ENCODE measurements at regions not wholly inside any gene's neighbourhood (a gene's known extent, or its start where the extent isn't known, plus 50 kb on each side); places are given as distances from the start of the nearest gene placed in this dataset.
"Not testable (repeated sequence)": the region's sequence is repeated elsewhere in the genome, so short reads cannot be mapped to it uniquely, and the experiment has no call there.

- Mint-ChIP-seq H3K4me1 (no peaks in the 10 kb centered on the region), H3K27me3 (peaks cover 7% of the 10 kb centered on the region), H3K9me3 (no peaks in the 10 kb centered on the region), H3K4me3 (no peak overlapping the region), H3K27ac (no peak overlapping the region), H3K36me3 (ENCODE audit: low read depth) (no peaks in the 10 kb centered on the region)
- ATAC-seq (replicated peaks): no peak
These were observed 107.7 kb upstream of the ZNF648 start for GRCh38 chr1:182169203-182169602.

DNA sequence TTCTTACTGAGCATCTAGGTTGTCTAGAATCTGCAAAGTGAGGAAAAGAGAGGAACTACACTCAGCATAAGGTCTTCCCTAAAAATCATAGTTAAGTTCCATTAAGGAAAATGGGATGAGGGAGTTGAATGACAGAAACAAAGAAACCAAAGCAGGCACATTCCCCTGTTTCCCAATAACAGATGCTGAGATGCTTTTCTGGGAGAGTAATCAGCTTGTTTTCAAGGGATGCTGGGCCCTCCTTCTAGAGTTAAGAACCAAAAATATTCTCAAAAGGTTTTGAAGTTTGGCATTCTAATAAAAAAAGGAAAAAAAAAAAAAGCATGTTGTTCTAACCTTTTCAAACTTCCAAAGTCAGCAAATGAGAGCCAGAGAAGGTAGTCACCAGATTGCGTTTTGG lies 105.2 kb upstream of the ZNF648 start:
- peaks cover 7% of the 10 kb centered on the region for H3K27me3 Mint-ChIP-seq
- no peaks in the 10 kb centered on the region for H3K4me1 Mint-ChIP-seq
- no peaks in the 10 kb centered on the region for H3K36me3 Mint-ChIP-seq (ENCODE audit: low read depth)
- H3K9me3 Mint-ChIP-seq: no peaks in the 10 kb centered on the region
- ATAC-seq (replicated peaks): no peak
- H3K27ac Mint-ChIP-seq: no peak overlapping the region
- H3K4me3 Mint-ChIP-seq: no peak overlapping the region

DNA sequence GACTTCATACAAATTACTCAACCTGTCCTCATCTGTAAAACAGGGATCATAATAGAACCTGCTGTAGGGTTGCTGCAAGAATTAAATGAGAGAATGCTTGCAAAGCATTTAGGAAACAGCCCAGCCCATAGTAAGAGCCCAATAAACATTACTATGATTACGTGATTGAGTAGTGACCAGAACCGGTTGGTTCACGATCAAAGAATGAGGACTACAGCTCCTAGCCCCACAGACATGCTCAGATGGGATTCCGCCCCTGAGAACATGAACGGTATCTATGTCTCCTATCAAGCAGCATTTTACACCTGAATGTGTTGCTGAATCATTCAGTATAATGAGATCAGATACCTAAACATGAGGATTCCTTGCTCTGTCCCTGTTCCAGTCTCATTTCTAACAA lies 104.8 kb upstream of the ZNF648 start:
- H3K4me3 Mint-ChIP-seq: no peak overlapping the region
- no peaks in the 10 kb centered on the region for H3K36me3 Mint-ChIP-seq (ENCODE audit: low read depth)
- no peak overlapping the region for H3K27ac Mint-ChIP-seq
- peaks cover 7% of the 10 kb centered on the region for H3K27me3 Mint-ChIP-seq
- no peaks in the 10 kb centered on the region for H3K9me3 Mint-ChIP-seq
- H3K4me1 Mint-ChIP-seq: no peaks in the 10 kb centered on the region
- no peak for ATAC-seq (replicated peaks)

DNA sequence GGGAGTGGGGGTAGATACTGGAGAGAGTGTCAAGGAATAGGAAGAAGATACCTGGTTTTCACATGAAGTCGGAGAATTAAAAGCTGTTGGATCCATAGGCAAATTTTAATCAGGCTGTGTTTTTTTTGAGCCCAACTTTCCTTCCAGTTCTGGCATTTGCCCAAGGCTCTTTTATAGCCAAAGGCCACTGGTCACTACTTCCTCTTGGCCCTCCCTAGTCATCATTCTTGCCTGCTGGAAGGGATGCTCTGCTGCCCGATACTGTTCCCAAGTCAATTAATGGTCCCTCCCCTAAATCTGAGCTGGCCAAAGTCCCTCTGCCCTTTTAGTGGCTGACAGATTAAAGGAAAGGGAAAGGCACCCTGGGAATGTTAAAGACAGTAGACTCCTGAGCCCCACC lies 102.8 kb upstream of the ZNF648 start:
- no peak for ATAC-seq (replicated peaks)
- no peaks in the 10 kb centered on the region for H3K36me3 Mint-ChIP-seq (ENCODE audit: low read depth)
- no peaks in the 10 kb centered on the region for H3K4me1 Mint-ChIP-seq
- H3K4me3 Mint-ChIP-seq: no peak overlapping the region
- peaks cover 4% of the 10 kb centered on the region for H3K27me3 Mint-ChIP-seq
- H3K27ac Mint-ChIP-seq: no peak overlapping the region
- H3K9me3 Mint-ChIP-seq: no peaks in the 10 kb centered on the region

DNA sequence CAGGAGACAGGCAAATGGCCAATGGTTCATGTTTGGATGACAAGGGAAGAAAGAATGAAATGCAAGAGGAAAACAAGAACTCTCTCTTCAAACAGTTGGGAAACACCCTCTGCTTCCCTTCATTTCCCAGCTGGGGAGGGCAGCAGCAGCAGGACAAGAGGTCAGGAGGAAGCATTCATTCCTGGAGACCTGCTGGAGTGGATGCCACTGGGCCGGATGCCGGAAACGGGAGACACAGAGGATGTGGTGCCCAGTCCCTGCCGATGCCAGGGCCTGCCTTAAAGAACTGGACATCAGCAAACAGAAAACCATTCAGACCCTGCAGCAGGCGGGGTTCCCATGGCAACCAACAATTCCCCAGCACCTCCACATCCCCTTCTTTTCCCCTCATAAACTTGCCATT lies 102.3 kb upstream of the ZNF648 start:
- peaks cover 4% of the 10 kb centered on the region for H3K27me3 Mint-ChIP-seq
- no peaks in the 10 kb centered on the region for H3K36me3 Mint-ChIP-seq (ENCODE audit: low read depth)
- H3K9me3 Mint-ChIP-seq: no peaks in the 10 kb centered on the region
- H3K27ac Mint-ChIP-seq: no peak overlapping the region
- no peaks in the 10 kb centered on the region for H3K4me1 Mint-ChIP-seq
- no peak for ATAC-seq (replicated peaks)
- H3K4me3 Mint-ChIP-seq: no peak overlapping the region

DNA sequence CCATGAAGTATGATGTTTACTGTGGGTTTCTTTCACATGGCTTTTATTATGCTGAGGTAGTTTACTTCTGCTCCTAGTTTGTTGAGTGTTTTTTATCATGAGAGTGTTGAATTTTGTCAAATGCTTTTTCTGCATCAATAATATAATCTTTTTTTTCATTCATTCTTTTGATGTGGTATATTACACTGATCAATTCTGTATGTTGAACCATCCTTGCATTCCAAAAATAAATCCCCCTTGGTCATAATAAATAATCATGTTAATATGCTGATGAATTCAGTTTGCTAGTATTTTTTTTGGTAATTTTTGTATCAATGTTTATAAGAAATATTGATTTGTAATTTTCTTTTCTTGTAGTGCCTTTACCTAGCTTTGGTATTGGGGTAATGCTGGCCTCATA lies 97.9 kb upstream of the ZNF648 start:
- no peak overlapping the region for H3K27ac Mint-ChIP-seq
- no peak overlapping the region for H3K4me3 Mint-ChIP-seq
- H3K4me1 Mint-ChIP-seq: no peaks in the 10 kb centered on the region
- no peaks in the 10 kb centered on the region for H3K36me3 Mint-ChIP-seq (ENCODE audit: low read depth)
- no peaks in the 10 kb centered on the region for H3K27me3 Mint-ChIP-seq
- no peak for ATAC-seq (replicated peaks)
- no peaks in the 10 kb centered on the region for H3K9me3 Mint-ChIP-seq

DNA sequence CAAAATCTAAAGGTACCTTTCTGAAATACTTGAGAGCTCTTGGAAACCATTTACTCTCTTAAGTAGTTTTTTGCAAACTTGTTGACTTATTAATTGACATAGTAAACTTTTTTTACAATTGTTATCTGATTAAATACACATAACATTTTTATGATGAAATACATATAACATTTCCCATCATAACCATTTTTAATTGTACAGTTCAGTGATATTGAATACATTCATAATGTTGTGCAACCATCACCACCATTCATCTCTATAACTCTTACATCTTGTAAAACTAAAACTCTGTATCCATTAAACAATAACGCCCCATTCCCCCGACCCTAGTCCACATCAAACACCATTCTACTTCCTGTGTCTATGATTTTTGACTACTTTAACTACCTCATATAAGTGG lies 95.7 kb upstream of the ZNF648 start:
- Mint-ChIP-seq H3K9me3 (no peaks in the 10 kb centered on the region), H3K27me3 (no peaks in the 10 kb centered on the region), H3K4me1 (no peaks in the 10 kb centered on the region), H3K36me3 (ENCODE audit: low read depth) (no peaks in the 10 kb centered on the region), H3K4me3 (no peak overlapping the region), H3K27ac (no peak overlapping the region)
- no peak for ATAC-seq (replicated peaks)

DNA sequence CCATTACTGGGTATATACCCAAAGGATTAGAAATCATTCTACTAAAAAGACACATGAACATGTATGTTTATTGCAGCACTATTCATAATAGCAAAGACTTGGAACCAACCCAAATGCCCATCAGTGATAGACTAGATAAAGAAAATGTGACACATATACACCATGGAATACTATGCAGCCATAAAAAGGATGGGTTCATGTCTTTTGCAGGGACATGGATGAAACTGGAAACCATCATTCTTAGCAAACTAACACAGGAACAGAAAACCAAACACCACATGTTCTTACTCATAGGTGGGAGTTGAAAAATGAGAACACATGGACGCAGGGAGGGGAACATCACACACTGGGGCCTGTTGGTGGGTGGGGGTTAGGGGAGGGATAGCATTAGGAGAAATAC lies 92.9 kb upstream of the ZNF648 start:
- H3K9me3 Mint-ChIP-seq; H3K36me3 Mint-ChIP-seq (ENCODE audit: low read depth); ATAC-seq (replicated peaks); H3K4me3 Mint-ChIP-seq; H3K4me1 Mint-ChIP-seq; H3K27me3 Mint-ChIP-seq; H3K27ac Mint-ChIP-seq: not testable (repeated sequence)

DNA sequence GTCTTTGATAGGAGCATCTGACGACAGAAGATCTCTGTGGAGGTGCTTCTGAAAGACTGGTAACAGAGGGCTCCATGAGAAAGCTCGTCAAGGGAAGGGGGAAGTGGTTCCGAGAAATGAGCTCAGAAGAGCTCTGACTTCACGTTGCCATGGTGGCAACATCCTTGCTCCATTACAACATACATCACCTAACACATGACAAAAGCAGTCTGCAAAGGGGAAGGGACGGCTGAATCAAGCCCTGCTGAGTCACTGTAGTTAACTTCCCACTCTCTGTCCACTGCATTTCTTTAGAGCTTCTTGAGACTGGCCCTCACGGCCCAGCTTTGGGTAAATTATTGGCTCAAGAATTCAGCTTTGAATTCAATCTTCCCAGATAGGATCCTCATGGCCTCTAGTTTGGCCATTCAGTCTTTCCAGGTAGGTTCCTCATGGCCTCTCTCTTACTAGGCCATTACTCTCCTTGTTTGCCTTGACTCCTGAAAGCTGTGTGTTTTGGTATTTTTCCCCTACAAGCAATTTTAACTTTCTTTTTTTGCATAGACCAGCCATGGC lies 88.0 kb upstream of the ZNF648 start:
- Mint-ChIP-seq H3K4me1 (peaks cover 11% of the 10 kb centered on the region), H3K4me3 (peak overlapping the region; percentile 14), H3K9me3 (no peaks in the 10 kb centered on the region), H3K27me3 (peaks cover 4% of the 10 kb centered on the region), H3K36me3 (ENCODE audit: low read depth) (no peaks in the 10 kb centered on the region), H3K27ac (peak overlapping the region; percentile 87)
- ATAC-seq (replicated peaks): peak; percentile 91

GRCh38 chr1:182147951-182148350 lies 86.4 kb upstream of the ZNF648 start:
- Mint-ChIP-seq H3K4me3 (no peak overlapping the region), H3K9me3 (no peaks in the 10 kb centered on the region), H3K27me3 (peaks cover 4% of the 10 kb centered on the region)

DNA sequence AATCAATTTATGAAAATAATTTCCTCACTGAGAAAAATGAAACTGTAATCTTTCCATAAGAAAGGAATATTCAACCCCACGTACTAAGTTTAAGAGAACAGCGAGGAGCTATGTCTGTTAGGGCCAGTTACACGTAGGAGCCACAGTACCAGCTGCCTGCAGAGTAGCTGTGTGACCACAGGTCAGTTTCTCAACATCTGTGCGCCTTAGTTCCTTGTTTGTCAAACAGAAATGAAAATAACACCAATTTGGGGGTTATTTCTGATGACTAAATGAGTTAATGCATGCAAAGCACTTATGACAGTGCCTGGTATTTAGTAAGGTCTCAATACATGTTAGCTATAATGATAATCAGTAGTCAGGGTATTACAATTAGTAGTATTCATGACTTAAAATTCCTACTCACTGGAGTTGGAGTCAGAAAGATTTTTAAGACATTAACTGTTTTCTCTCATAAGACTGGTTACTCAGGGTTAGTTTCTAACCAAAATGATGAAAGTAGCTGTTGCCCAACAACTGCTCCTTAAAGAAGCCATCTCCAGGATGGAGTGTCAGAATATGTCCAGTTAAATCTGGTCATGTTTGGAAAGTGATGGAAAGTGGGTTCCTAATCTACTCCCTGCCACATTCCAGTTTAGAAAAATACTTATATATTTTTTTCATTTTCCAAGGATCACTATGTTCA lies 85.8 kb upstream of the ZNF648 start:
- Mint-ChIP-seq H3K4me1 (peaks cover 11% of the 10 kb centered on the region), H3K27ac (no peak overlapping the region), H3K4me3 (no peak overlapping the region)

More at GRCh38 chr1:182147951-182148350, 86.4 kb upstream of the ZNF648 start:
- Mint-ChIP-seq H3K4me1 (peaks cover 11% of the 10 kb centered on the region), H3K27ac (peak overlapping the region; percentile 87), H3K36me3 (ENCODE audit: low read depth) (no peaks in the 10 kb centered on the region)
- no peak for ATAC-seq (replicated peaks)

GRCh38 chr1:182146286-182146685 lies 84.8 kb upstream of the ZNF648 start:
- no peak overlapping the region for H3K4me3 Mint-ChIP-seq
- no peaks in the 10 kb centered on the region for H3K9me3 Mint-ChIP-seq
- ATAC-seq (replicated peaks): no peak
- H3K27me3 Mint-ChIP-seq: peaks cover 4% of the 10 kb centered on the region
- peaks cover 11% of the 10 kb centered on the region for H3K4me1 Mint-ChIP-seq
- peak overlapping the region; percentile 82 for H3K27ac Mint-ChIP-seq
- H3K36me3 Mint-ChIP-seq (ENCODE audit: low read depth): no peaks in the 10 kb centered on the region

More for the DNA sequence above, 85.8 kb upstream of the ZNF648 start:
- H3K27me3 Mint-ChIP-seq: peaks cover 4% of the 10 kb centered on the region
- H3K36me3 Mint-ChIP-seq (ENCODE audit: low read depth): no peaks in the 10 kb centered on the region
- ATAC-seq (replicated peaks): no peak
- no peaks in the 10 kb centered on the region for H3K9me3 Mint-ChIP-seq

DNA sequence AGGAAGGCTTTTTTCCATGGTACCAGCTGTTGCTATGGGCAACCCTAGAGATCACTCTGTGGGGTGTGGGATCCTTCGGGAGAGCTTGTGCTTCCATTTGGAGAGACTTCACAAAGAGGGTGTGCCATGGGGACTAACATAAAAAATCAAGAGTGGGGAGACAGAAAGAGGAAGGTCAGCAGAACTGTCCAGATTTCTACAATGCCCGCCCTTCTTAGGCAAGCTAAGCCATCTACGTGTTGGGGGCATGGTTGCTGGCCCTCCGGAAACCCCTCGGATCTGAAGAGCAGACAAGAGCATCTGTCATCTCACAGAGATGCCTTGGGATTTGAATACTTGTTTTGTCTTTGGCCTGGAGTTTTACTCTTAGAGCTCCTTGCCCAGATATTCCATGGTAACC lies 83.9 kb upstream of the ZNF648 start:
- H3K4me1 Mint-ChIP-seq: peaks cover 11% of the 10 kb centered on the region
- peak overlapping the region; percentile 82 for H3K27ac Mint-ChIP-seq
- peaks cover 4% of the 10 kb centered on the region for H3K27me3 Mint-ChIP-seq

DNA sequence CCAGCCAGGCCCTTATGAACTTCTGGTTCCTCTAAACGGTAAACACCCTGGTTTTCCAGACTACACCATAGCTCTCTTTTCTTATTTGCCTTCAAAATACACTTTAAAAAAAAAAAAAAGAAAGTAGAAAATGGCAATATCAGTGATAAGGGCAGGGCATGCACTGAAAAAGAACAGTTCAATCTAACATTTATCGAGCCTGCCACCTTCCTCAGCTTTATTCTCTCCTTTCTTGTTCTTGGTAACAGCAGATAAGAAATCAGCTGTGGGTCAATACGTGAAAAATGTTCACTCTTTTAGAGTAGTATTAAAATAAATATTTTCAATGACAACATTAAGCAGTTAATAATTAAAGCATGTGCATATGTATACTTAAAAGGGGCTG lies 83.1 kb upstream of the ZNF648 start:
- Mint-ChIP-seq H3K9me3 (no peaks in the 10 kb centered on the region), H3K4me3 (no peak overlapping the region), H3K4me1 (peaks cover 11% of the 10 kb centered on the region), H3K27me3 (peaks cover 4% of the 10 kb centered on the region), H3K27ac (no peak overlapping the region), H3K36me3 (ENCODE audit: low read depth) (no peaks in the 10 kb centered on the region)
- no peak for ATAC-seq (replicated peaks)

More for the DNA sequence above, 83.9 kb upstream of the ZNF648 start:
- no peaks in the 10 kb centered on the region for H3K9me3 Mint-ChIP-seq
- H3K36me3 Mint-ChIP-seq (ENCODE audit: low read depth): no peaks in the 10 kb centered on the region
- no peak overlapping the region for H3K4me3 Mint-ChIP-seq
- no peak for ATAC-seq (replicated peaks)

DNA sequence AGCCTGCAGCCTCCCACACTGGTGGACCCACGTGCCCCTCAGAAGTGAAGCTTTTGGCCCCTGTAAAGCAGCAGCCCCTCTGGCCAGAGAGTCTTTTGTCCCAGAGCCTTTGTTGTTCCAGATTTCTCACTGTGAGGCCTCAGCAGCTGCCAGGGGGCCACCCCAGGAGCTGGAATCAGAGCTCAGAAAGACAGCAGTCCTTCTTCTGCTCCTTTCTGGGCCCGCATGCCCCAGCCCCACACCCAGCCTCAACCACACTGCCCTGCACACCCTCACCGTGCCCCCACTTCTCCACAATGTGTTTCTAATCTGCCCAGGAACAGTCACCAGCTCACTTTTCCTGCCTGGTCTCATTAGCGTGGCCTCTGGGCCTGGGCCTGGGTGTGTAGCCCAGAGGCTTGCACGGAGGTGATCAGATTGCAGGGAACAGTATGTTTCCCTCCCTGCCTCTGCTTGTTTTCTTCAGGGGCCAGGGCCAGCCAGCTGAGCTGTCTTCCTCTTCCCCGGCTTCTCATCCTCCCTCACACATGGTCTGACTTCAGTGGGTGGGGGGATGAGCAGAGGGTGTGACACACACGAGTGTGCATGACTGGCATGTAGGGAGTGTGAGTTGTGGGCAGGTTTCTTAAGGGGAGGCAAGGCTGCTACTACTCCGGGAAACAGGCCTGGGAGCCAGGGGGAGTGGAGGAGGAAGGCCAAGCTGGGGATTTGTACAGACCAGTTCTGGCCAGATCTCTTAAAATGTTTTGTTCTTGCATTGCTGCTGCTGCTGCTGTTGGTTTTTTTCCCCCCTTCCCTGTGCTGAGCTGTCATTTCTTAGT lies 82.5 kb upstream of the ZNF648 start:
- Mint-ChIP-seq H3K9me3 (no peaks in the 10 kb centered on the region), H3K4me1 (peaks cover 10% of the 10 kb centered on the region), H3K27ac (peak overlapping the region; percentile 41), H3K36me3 (ENCODE audit: low read depth) (no peaks in the 10 kb centered on the region), H3K4me3 (no peak overlapping the region), H3K27me3 (peaks cover 4% of the 10 kb centered on the region)
- peak; percentile 17 for ATAC-seq (replicated peaks)
